Iris pigment epithelial cell (primary cell): ENCODE measurements at regions not wholly inside any gene's neighbourhood (a gene's known extent, or its start where the extent isn't known, plus 50 kb on each side); places are given as distances from the start of the nearest gene placed in this dataset.

Experiments
- DNase-seq: peaks from one replicate; pipeline ENCODE4 v3.0.0-alpha.2; 2011; ENCODE audit warnings: low read depth

GRCh38 chr3:135740211-135740610 lies 225.3 kb upstream of the PPP2R3A start:
- no peak for DNase-seq

- no peak for DNase-seq
Measured at GRCh38 chr3:135740751-135741150, 224.8 kb upstream of the PPP2R3A start.

GRCh38 chr3:135751991-135752390 lies 213.5 kb upstream of the PPP2R3A start:
- no peak for DNase-seq

GRCh38 chr3:135752851-135753250 lies 212.7 kb upstream of the PPP2R3A start:
- no peak for DNase-seq

GRCh38 chr3:135753506-135753905 lies 212.0 kb upstream of the PPP2R3A start:
- no peak for DNase-seq

GRCh38 chr3:135755330-135756105 lies 210.0 kb upstream of the PPP2R3A start:
- no peak for DNase-seq

GRCh38 chr3:135756106-135756668 lies 209.3 kb upstream of the PPP2R3A start:
- DNase-seq, result no peak

GRCh38 chr3:135757421-135757820 lies 208.1 kb upstream of the PPP2R3A start:
- no peak for DNase-seq

GRCh38 chr3:135758961-135759360 lies 206.6 kb upstream of the PPP2R3A start:
- no peak for DNase-seq

GRCh38 chr3:135759651-135760050 lies 205.9 kb upstream of the PPP2R3A start:
- DNase-seq, result no peak

GRCh38 chr3:135760581-135760980 lies 204.9 kb upstream of the PPP2R3A start:
- no peak for DNase-seq

GRCh38 chr3:135762188-135762856 lies 203.2 kb upstream of the PPP2R3A start:
- no peak for DNase-seq

- no peak for DNase-seq
Measured at GRCh38 chr3:135766115-135766514, 199.4 kb upstream of the PPP2R3A start.

- no peak for DNase-seq
Measured at GRCh38 chr3:135771760-135772159, 193.8 kb upstream of the PPP2R3A start.

- no peak for DNase-seq
Measured at GRCh38 chr3:135779024-135779423, 186.5 kb upstream of the PPP2R3A start.

GRCh38 chr3:135779590-135780235 lies 185.8 kb upstream of the PPP2R3A start:
- DNase-seq, result no peak

GRCh38 chr3:135781026-135781815 lies 184.3 kb upstream of the PPP2R3A start:
- no peak for DNase-seq

- DNase-seq, result no peak
Measured at GRCh38 chr3:135784557-135784956, 181.0 kb upstream of the PPP2R3A start.

- DNase-seq, result no peak
Measured at GRCh38 chr3:135788146-135788545, 177.4 kb upstream of the PPP2R3A start.

GRCh38 chr3:135788978-135789377 lies 176.6 kb upstream of the PPP2R3A start:
- no peak for DNase-seq

GRCh38 chr3:135792174-135792573 lies 173.4 kb upstream of the PPP2R3A start:
- no peak for DNase-seq
